A673 (cell line): ENCODE measurements at regions not wholly inside any gene's neighbourhood (a gene's known extent, or its start where the extent isn't known, plus 50 kb on each side); places are given as distances from the start of the nearest gene placed in this dataset.

Source experiments
- EZH2 ChIP-seq: fragments of 200-600 bp; sonication (generic); IDR thresholded peaks from 2 replicates; pipeline ENCODE4 v1.6.1; 2017; ENCODE audit warnings: borderline replicate concordance, low read depth, mild to moderate bottlenecking, mixed read lengths, antibody characterized with exemption, low read length; ENCODE audit not compliant: poor library complexity, severe bottlenecking
- TF ChIP-seq, protein P1 (sequence below): fragments of 300-800, 200-600 bp; sonication (generic); conservative IDR thresholded peaks from 2 replicates; pipeline ENCODE4 v1.5.1; 2017; ENCODE audit warnings: low read depth, mild to moderate bottlenecking, antibody characterized with exemption, low read length, moderate library complexity, mixed read lengths

DNA sequence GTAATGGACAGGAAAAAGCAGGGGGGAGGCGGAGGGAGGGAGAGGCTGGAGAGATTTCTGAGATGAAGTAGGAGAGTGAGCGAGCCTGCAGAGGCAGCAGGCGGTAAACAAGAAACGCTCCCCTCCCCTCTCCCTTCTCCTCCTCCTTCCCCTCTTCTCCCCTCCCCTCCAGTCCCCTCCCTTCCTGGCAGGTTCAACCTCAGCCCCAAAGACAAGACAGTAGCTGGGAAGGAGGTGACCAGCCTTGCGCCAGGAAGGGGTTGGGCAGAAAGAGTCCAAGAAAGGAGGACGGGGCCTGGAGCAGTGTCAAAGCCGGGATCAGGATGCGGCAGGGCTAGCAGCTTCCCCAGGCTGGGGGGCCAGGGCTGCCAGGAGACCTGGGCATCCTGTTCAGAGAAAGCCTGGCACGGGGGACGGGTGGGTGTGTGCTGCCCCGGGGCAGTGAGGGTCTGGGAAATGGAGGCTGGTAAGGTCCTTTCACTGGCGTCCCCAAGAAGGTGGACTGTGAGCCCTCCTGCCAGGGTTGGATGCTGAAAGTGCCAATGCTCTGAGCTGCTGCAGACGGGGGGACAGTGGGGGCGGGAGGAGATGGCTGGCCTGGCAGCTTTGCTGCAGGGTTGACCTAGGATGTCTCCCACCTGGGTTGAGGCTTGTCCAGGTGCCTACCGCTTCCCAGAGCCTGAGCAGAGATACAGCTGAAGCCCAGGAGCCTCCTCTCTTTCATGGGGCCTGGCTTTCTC is 261.6 kb upstream of the TNRC6C start:
- TF ChIP-seq, protein P1, sequence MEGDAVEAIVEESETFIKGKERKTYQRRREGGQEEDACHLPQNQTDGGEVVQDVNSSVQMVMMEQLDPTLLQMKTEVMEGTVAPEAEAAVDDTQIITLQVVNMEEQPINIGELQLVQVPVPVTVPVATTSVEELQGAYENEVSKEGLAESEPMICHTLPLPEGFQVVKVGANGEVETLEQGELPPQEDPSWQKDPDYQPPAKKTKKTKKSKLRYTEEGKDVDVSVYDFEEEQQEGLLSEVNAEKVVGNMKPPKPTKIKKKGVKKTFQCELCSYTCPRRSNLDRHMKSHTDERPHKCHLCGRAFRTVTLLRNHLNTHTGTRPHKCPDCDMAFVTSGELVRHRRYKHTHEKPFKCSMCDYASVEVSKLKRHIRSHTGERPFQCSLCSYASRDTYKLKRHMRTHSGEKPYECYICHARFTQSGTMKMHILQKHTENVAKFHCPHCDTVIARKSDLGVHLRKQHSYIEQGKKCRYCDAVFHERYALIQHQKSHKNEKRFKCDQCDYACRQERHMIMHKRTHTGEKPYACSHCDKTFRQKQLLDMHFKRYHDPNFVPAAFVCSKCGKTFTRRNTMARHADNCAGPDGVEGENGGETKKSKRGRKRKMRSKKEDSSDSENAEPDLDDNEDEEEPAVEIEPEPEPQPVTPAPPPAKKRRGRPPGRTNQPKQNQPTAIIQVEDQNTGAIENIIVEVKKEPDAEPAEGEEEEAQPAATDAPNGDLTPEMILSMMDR = no peak
- no peak for TF ChIP-seq EZH2
